ENCODE measurements at regions not wholly inside any gene's neighbourhood (a gene's known extent, or its start where the extent isn't known, plus 50 kb on each side); places are given as distances from the start of the nearest gene placed in this dataset.
"Not testable (repeated sequence)": the region's sequence is repeated elsewhere in the genome, so short reads cannot be mapped to it uniquely, and the experiment has no call there.

DNA sequence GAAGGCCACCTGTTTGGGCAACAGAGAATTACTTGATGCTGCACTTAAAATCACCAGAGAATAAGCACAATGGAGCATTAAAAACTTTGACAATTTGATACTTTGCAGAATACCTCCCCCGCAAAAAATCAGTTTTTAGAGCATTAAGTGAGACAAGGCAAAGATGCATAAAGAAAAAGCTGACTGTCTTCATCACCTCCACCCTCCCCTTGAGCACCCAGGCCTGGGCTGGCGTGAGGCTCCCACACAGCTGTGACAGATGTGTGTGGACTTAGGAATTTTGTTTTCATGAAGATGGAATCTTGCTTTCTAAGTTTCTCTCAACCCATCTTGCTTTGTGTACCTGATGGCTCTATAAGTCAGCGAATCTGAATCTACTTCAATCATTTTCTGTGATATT is 242.2 kb downstream of the EMX2 start:
- no peak for DNase-seq (ENCODE audit: low spot score)

DNA sequence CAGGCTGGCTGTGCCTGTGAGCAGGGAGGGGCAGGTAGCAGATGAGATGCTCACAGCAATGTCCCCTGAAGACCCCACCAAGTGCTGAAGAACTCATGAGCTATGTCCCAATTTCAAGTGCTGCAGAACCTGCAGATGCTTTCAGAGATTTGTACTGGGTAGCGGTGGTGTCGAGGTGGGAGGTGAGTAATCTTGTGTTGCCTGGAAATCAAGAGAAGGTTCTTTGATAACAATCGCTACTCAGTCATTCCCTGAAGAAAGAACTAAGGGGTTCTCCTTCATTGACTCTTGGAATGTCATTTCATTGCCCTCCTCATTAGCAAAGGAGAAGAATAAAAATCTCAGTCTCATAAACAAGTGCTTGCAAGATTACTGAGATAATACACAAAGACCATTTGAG is 246.4 kb downstream of the EMX2 start:
- no peak for DNase-seq (ENCODE audit: low spot score)

DNA sequence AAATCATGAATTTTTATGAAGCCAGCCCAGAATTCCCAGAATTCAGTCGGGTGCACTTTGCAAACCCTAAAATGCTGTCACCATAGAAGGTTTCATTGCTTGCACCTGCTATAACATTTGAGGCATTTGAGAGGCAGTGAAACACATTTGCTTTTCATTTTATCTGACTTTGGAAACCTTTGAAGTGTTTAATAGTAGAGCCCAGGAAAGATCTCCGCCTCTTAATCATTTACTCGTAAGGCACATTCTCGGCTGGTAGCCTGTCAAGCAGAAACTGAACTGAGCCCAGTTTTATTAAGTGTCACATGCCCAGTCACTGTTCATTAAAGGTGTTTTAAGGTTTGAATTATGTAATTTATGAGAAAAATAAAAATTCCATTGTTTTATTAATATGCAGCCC is 247.6 kb downstream of the EMX2 start:
- DNase-seq (ENCODE audit: low spot score), result no peak

DNA sequence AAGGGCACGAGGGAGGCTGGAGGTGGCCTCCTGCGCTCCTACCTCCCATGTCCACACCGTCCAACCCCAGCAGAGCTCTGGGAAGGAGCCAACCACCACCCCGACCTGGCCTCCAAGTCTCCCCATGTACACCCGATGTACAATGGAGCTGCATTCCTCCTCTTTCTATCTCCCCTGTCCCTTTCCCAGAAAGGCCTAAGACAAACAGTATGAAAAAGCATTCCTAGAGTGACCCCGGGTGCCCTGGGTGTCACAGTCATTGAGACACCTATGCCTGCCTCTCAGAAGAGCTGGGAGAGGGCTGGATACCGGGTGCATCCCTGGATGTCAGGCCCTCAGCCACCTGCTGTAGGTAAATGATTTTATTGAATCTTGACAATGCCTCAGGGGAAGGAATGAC is 248.1 kb downstream of the EMX2 start:
- DNase-seq (ENCODE audit: low spot score), result no peak

DNA sequence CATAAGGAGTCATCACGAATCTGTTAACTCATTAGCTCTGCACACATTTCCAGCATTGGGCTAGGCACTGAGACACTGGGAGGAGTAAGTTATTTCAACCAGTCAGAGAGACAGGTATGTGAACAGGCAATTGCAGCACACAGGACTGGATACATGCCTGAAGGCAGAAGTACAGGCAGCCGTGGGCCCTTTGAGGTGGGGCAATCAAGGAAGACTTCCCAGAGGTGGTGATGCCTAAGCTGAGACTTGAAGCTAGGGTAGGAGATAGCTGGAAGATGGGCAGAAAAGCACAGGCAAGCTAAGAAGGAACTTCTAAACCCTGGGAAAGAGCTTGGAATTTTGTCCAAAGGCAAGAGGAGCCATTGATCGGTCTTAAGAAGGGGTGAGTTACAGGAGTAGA is 249.7 kb downstream of the EMX2 start:
- no peak for DNase-seq (ENCODE audit: low spot score)

DNA sequence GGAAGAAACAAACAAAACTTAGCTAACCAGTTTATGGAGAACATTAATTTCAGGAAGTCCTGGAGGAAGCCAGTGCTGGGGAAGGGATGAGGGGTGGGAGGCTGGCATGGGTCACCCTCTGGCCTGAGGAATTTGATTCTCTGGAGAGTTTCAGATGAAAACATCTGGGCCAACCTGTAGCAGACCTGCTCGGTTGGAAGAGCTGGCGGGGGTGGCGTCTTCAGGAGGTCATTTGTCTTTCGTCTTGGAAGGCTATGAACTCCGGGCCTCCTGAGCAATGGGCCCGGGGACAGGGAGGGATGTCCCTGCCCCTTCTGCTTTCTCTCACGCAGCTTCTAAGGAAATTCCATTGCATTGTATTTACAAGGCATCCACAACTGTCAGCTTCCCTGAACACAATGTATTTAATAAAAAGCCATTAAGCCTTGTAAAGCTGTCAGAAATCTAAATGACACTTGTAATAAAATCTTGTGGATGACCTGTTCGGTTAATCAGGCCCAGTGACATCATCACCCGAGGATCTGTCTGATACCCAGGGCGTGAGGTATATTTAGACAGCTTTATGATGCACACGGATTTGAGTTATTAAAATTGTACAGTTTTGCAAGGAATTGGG is 250.5 kb downstream of the RAB11FIP2 start:
- no peak for DNase-seq (ENCODE audit: low spot score)

DNA sequence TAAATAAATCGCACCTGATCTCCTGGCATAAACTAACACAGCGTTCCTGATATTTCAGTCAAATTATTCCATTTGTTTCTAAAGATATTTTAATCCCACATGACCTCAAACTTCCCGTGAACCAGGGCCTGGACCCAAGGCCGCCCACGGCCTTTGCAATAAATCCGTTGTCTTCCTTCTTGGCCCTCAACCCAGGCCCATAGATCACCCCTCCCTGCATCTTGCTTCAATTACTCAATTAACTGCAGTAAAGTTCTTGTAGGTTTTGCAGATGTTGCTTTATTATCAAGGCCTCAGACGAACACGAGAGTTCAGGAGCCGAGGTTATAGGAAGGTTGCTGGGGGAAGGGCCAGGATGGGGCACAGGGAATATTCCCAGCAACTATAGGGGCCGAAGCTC is 249.4 kb downstream of the RAB11FIP2 start:
- no peak for DNase-seq (ENCODE audit: low spot score)

DNA sequence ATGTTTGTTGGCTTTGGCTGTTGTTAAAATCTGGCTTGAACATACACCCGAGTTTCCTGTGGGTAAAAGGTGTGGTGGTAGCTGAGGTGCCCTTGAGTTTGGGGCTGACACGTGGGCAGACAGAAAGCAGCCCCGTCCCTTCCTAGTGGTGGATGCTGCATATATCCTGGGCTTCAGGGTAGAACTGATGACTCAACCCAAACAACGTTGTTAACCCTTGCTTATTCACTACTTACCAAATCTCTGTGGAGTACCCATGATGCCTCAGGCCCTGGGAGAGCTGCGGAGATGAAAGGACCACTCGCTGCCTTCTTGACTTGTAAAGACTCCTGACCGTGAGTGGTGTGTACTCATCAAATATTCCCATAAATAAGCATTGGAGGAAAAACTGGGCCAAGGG is 245.1 kb downstream of the RAB11FIP2 start:
- DNase-seq (ENCODE audit: low spot score), result no peak

DNA sequence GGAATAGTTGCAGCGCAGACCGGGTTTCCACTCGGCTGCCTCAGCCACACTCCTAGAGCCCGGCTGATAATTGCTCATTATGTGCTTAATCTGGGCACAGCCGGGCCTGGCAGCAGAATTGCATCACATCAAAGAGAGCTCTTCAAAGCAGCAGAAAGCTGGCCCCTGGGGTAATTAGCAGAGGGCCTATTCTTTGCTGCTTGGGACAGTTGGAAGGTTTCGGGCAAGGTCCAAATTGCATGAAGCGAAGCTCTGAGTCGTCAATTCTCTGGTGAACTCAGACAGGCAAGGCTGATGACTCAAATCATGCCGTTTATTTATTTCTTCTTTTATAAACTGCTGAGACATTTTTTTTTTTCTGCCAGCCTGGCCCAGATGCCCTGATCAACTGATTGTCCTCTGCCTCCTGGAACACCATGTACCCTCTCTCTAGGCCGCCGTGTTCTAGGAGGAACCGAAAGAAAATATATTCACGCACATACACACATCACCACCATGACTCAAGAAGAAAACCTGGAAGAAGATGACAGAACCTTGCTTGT is 242.2 kb downstream of the RAB11FIP2 start:
- DNase-seq (ENCODE audit: low spot score), result no peak

DNA sequence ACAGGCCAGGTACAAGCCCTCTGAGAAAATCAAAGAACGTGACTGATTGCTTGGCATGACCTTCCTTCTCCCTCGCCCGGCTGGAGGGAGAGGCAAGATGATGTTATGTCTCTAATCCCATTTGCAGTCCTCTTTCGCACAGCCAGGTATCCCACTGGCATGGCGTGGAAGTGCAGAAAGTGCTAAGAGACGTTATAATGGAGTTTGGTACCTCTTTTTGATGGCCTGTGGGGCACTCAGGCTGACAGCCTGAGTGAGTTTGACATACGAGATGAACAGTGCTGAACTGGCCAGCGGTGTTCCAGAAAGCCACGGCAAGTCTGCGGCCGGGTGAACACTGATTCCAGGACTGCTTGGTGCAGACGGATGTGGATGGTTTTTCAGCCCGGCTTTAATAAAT is 241.6 kb downstream of the RAB11FIP2 start:
- no peak for DNase-seq (ENCODE audit: low spot score)

DNA sequence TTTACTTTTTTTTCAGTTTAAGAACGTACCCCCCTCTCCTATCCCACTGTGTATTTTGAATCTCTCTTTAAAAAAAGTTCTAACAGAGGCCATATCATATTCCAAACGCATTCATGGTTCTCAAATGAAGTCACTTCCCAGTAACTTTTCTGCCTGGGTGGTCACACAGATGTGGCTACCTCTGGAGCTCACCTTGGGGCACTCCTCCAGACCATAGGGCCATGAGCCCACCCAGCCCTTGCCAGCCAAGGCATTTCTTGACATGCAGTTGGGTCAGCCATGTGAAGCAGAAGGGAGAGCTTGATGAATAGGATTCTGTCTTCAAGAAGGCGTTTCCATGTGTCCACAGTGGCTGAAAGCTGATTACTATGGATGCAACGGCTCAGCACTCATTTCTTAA is 239.3 kb downstream of the RAB11FIP2 start:
- no peak for DNase-seq (ENCODE audit: low spot score)

DNA sequence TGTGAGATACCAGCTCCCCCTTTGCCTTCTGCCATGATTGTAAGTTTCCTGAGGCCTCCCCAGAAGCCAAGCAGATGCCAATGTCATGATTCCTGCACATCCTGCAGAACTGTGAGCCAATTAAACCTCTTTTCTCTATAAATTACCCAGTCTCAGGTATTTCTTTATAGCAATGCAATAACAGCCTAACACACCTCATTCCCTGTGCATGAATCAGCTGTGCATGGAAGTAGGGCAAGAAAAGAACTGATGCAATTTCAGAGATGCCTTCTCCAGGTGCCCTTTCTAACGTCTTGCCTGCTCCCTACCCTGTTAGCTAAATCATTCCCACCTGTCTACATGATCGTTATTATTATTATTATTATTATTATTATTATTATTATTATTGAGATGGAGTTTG is 230.9 kb downstream of the RAB11FIP2 start:
- not testable (repeated sequence) for DNase-seq (ENCODE audit: low spot score)

DNA sequence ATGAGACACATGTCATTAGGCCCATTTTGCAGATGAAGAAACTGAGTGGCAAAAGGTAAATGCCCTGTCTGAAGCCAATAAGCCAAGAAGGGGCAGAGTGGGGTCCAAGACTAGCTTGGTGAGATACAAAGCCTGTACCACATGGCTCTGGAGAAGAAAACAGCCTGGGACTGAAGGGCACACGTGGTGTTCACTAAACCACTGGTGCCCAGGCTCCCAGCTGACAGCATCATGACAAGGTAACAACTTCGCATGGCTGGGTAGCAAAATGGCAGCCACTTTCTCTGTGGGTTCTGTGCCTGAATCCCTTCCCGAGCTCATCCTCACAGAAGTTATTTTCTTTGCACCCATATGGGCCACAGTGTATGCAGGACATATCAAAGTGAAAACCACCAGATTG is 229.6 kb downstream of the RAB11FIP2 start:
- DNase-seq (ENCODE audit: low spot score), result no peak

DNA sequence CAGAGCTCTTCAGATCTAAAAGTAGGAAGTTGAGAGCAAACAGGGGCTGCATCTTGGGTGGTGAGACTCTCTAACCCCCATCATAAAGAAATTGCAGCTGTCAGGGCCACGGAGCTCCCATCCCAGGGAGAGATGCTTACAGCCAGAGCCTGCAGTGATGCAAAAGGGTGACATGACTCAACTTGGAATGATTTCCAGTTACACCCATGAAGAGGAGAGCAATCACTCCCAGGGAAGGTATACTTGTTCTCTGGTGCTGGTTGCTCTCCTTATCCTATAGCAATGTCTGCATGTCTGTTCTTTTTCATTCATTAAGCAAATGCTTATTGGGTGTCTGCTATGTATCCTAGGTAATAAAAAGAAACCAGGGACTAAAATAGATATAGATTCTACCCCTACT is 228.0 kb downstream of the RAB11FIP2 start:
- DNase-seq (ENCODE audit: low spot score), result no peak

DNA sequence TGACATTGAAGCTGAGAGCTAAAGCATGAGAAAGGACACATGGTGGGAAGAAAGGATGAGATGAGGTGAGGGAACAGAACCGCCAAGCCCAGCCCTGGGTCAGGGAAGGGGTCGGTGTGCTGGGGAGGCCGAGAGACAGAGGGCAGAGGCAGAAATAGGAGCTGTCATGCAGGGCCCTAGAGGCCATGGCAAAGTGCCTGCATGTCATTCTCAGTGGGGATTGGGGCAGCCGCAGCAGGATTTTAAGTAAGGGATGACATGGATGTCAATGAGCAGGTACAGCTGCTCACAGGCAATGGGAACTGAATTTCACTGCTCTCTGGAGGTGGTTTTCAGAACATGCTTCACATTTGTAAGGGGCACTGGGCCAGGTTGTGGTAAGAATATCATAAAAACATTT is 227.4 kb downstream of the RAB11FIP2 start:
- no peak for DNase-seq (ENCODE audit: low spot score)

DNA sequence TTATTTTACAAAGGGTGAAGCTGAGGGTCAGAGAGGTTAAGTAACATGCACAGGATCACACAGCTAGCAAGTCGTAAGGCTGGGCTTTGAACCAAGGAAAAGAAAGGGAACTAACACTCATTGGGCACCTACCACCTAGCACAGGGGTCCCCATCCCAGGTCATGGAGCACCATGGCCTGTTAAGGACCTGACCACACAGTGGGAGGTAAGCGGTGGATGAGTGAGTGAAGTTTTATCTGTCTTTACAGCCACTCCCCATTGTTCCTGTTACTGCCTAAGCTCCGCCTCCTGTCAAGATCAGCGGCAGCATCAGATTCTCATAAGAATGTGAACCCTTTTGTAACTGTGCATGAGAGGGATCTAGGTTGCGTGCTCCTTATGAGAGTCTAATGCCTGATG is 222.8 kb downstream of the RAB11FIP2 start:
- DNase-seq (ENCODE audit: low spot score), result no peak

DNA sequence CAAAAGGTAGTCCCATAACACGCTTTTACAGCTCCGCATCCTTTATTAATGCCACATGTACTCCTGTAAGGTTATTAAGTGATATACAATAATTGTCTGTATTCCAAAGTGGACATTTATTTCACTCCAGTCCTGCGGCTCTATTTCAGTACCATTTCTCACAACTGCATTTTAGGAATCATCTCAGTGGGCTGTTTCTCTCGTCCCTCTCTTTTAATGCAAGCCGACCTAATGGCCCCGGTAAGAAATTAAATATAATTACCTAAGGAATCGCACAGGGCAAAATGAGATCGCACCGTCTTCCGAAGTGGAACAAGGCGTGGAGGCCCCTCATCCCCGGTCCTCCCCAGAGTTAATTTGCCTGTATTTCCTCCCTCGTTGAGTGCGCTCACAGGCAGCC is 216.5 kb downstream of the RAB11FIP2 start:
- no peak for DNase-seq (ENCODE audit: low spot score)

DNA sequence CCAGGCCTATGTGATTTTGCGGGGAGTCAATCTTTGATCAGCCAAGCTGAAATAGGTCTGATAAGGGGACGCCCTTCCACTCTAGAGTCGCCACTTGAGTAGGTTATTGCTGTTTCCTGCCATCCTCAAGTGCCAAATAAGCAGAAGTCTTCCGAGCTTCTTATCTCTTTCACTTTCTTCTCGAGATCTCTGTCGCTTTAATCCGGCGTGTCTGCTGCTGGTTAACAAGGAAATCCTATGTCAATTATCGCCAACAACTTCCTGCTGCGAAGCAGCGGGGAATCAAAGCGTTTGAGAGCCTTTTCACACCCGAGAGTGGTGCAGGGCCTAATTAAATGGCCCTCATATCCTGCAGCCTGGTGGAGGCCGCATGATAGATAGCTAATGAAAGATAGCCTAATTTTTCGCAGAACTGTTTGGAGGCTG is 215.9 kb downstream of the RAB11FIP2 start:
- no peak for DNase-seq (ENCODE audit: low spot score)

DNA sequence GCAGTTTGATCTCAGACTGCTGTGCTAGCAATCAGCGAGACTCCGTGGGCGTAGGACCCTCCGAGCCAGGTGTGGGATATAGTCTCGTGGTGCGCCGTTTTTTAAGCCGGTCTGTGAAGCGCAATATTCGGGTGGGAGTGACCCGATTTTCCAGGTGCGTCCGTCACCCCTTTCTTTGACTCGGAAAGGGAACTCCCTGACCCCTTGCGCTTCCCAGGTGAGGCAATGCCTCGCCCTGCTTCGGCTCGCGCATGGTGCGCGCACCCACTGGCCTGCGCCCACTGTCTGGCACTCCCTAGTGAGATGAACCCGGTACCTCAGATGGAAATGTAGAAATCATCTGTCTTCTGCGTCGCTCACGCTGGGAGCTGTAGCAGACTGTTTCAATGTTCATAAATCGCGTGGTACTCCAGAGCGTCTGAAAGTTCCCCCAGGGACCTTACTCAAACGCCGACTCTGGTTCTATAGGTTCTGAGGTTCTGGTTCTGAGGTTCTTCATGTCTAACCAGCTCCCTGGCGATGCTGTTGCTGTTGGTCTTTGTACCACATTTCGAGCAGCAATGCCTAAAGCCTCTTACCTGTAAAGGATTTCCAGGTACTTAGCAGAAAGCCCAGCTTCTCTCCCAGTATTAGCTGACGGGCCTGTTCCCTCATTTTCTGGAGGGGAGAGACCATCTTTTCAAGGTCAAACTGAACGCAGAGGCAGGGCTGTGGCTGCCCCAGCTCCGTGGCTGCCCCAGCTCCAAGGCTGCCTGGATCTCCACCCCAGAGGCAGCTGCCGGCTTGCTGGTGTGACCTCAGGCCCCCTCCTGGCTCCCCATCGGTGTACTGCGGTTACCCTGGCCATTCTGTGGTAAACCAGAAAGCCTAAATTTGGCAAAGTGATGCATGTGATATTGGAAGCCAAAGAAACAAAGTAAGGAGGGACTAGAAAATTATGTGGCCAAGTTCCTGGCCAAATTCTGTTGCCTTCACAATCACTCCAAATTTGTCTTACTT is 207.9 kb downstream of the RAB11FIP2 start:
- DNase-seq (ENCODE audit: low spot score), result not testable (repeated sequence)

DNA sequence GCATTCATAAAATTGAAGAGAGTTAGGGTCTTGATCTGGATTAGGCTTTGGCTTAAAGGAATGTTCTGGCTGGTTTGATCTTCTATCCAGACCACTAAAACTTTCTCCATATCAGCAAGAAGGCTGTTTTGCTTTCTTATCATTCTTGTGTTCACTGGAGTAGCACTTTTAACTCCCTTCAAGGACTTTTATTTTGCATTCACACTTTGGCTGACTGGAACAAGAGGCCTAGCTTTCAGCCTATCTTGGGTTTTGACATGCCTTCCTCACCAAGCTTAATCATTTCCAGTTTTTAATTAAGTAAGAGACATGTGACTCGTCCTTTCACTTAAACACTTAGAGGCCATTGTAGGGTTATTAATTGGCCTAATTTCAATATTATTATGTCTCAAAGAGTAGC is 190.3 kb downstream of the RAB11FIP2 start:
- not testable (repeated sequence) for DNase-seq (ENCODE audit: low spot score)

DNA sequence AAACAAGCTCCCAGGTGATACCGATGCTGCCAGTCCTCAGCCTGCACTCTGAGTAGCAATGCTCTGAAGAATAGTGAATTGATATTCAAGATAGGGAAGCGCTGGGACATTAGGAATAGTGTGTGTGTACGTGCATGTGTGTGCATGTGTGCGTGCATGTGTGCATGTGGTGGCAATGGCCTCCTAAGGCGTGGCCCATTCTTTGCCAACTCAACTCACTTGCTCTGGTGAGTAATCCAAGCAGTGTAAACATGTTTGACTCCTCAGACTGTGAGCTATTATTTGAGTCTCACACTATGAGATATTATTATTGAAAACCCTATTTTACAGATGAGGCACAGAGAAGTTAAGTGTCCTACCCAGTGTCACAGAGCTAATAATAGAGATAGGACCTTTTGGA is 186.6 kb downstream of the RAB11FIP2 start:
- DNase-seq (ENCODE audit: low spot score), result no peak

DNA sequence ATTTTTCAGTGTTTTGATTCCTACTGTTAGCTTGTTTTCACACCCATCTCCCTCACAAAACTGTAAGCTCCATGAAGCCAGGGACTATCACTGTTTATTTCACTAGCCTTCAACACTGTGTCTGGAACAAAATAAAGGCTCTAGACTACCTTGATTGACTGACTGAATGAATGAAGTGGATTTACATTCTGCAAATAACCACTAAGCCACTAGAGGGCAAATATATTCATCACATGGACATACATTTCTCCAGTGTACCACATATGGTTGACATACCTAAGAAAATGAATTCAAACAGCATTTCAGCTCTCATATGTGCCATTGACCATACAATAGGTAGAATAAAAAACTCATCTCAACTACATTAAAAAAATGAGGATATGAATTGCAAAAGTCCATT is 185.9 kb downstream of the RAB11FIP2 start:
- DNase-seq (ENCODE audit: low spot score), result peak; percentile 21

DNA sequence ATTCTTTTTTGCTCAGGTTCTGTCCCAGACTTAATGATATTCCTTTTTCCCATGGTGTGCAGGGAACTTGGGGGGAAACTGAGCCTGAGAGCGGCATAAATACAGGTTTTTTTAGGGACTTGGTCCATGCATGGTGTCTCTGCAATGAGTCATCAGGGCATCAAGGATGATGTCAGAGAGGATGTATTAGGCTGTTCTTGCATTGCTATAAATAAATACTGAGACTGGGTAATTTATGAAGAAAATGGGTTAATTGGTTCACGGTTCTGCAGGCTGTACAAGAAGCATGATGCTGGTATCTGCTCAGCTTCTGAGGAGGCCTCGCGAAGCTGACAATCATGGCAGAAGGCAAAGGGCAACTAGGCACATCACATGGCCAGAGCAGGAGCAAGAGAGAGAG is 185.4 kb downstream of the RAB11FIP2 start:
- no peak for DNase-seq (ENCODE audit: low spot score)

Measured in SK-N-DZ (cell line).